Neural cell (in vitro differentiated cells): ENCODE measurements at regions not wholly inside any gene's neighbourhood (a gene's known extent, or its start where the extent isn't known, plus 50 kb on each side); places are given as distances from the start of the nearest gene placed in this dataset.

ENCODE experiments used
- H2AFZ ChIP-seq: fragments of 200-600, 300-800 bp; sonication (generic), shearing (Covaris generic); 2 replicates; pipeline ENCODE4 v1.6.0; 2014; ENCODE audit warnings: low read depth, mild to moderate bottlenecking, antibody characterized with exemption, low read length, moderate library complexity
- H3F3A ChIP-seq: fragments of 200-600 bp; shearing (Covaris generic); 2 replicates; pipeline ENCODE4 v1.6.1; 2016; ENCODE audit warnings: mild to moderate bottlenecking, moderate library complexity, mixed read lengths, antibody characterized with exemption, low read length; ENCODE audit not compliant: insufficient read depth, poor library complexity, severe bottlenecking
- H3K27ac ChIP-seq: fragments of 200-600, 300-800 bp; sonication (generic), shearing (Covaris generic); 2 replicates; pipeline ENCODE4 v1.5.1; 2014; ENCODE audit warnings: mild to moderate bottlenecking, low read length, moderate library complexity
- H3K27me3 ChIP-seq: fragments of 300-800, 200-600 bp; sonication (generic), shearing (Covaris generic); 2 replicates; pipeline ENCODE4 v1.6.0; 2014; ENCODE audit warnings: mild to moderate bottlenecking, low read depth, low read length, moderate library complexity; ENCODE audit not compliant: insufficient read depth
- H3K36me3 ChIP-seq: fragments of 300-800, 200-600 bp; sonication (generic), shearing (Covaris generic); 2 replicates; pipeline ENCODE4 v1.5.1; 2014; ENCODE audit warnings: mild to moderate bottlenecking, antibody characterized with exemption, low read length, moderate library complexity; ENCODE audit not compliant: insufficient read depth
- H3K4me2 ChIP-seq: fragments of 300-800, 200-600 bp; sonication (generic), shearing (Covaris generic); 2 replicates; pipeline ENCODE4 v1.6.0; 2014; ENCODE audit warnings: mild to moderate bottlenecking, low read length
- H3K4me3 ChIP-seq: fragments of 300-800, 200-600 bp; sonication (generic), shearing (Covaris generic); 2 replicates; pipeline ENCODE4 v1.5.1; 2014; ENCODE audit warnings: mild to moderate bottlenecking, low read length, moderate library complexity
- H3K79me2 ChIP-seq: fragments of 200-600 bp; shearing (Covaris generic); replicated peaks from 2 replicates; pipeline ENCODE4 v1.6.0; 2014; ENCODE audit warnings: mild to moderate bottlenecking, low read length, moderate library complexity; ENCODE audit not compliant: insufficient read depth
- H3K9ac ChIP-seq: fragments of 300-800, 200-600 bp; sonication (generic), shearing (Covaris generic); 2 replicates; pipeline ENCODE4 v1.6.1; 2016; ENCODE audit warnings: mild to moderate bottlenecking, low read length, mixed read lengths
- H3K9me2 ChIP-seq: fragments of 200-600 bp; shearing (Covaris generic); 2 replicates; pipeline ENCODE4 v1.6.1; 2016; ENCODE audit warnings: mild to moderate bottlenecking, low read length, mixed read lengths; ENCODE audit not compliant: insufficient read depth
- H3K9me3 ChIP-seq: fragments of 200-600, 300-800 bp; sonication (generic), shearing (Covaris generic); 2 replicates; pipeline ENCODE4 v1.6.1; 2016; ENCODE audit warnings: mild to moderate bottlenecking, mixed run types, low read length, moderate library complexity, mixed read lengths
- H4K20me1 ChIP-seq: fragments of 200-600 bp; shearing (Covaris generic); 2 replicates; pipeline ENCODE4 v1.6.1; 2016; ENCODE audit warnings: mild to moderate bottlenecking, mixed run types; ENCODE audit not compliant: insufficient read depth
- EP300 ChIP-seq: fragments of 450-650 bp; conservative IDR thresholded peaks from 2 replicates; pipeline ENCODE4 v1.6.1; 2014; ENCODE audit warnings: antibody characterized with exemption, mild to moderate bottlenecking, moderate library complexity; ENCODE audit not compliant: poor library complexity, severe bottlenecking
- EZH2 ChIP-seq: fragments of 200-600, 300-800 bp; shearing (Covaris generic), sonication (generic); IDR thresholded peaks from 2 replicates; pipeline ENCODE4 v1.6.1; 2014; ENCODE audit warnings: antibody characterized with exemption, low read length, borderline replicate concordance, mild to moderate bottlenecking; ENCODE audit not compliant: insufficient read depth, poor library complexity, severe bottlenecking
- MXI1 ChIP-seq: fragments of 450-650 bp; conservative IDR thresholded peaks from 2 replicates; pipeline ENCODE4 v1.6.1; 2014; ENCODE audit warnings: antibody characterized with exemption, mild to moderate bottlenecking; ENCODE audit not compliant: poor library complexity, severe bottlenecking
- POLR2AphosphoS5 ChIP-seq: IDR thresholded peaks from 2 replicates; pipeline ENCODE4 v1.6.1; 2012
- RAD21 ChIP-seq: fragments of 450-650 bp; conservative IDR thresholded peaks from 2 replicates; pipeline ENCODE4 v1.6.1; 2014; ENCODE audit warnings: antibody characterized with exemption, mild to moderate bottlenecking, moderate library complexity
- REST ChIP-seq: IDR thresholded peaks from 2 replicates; pipeline ENCODE4 v1.6.1; 2012; ENCODE audit warnings: borderline replicate concordance
- SMC3 ChIP-seq: fragments of 450-650 bp; conservative IDR thresholded peaks from 2 replicates; pipeline ENCODE4 v1.6.1; 2014; ENCODE audit warnings: antibody characterized with exemption, mild to moderate bottlenecking, moderate library complexity; ENCODE audit not compliant: poor library complexity
- TAF1 ChIP-seq: IDR thresholded peaks from 2 replicates; pipeline ENCODE4 v1.6.1; 2012; ENCODE audit warnings: low read depth
- TF ChIP-seq, protein P1 (sequence below): fragments of 450-650 bp; IDR thresholded peaks from 2 replicates; pipeline ENCODE4 v1.5.1; 2014; ENCODE audit warnings: antibody characterized with exemption, mild to moderate bottlenecking, moderate library complexity; ENCODE audit not compliant: poor library complexity, severe bottlenecking

- no peaks in the 10 kb centered on the region for H4K20me1 ChIP-seq
- no peak for TF ChIP-seq EZH2
- no peak for TF ChIP-seq MXI1
- no peak for TF ChIP-seq TAF1
- no peak for TF ChIP-seq SMC3
- TF ChIP-seq RAD21, result no peak
- TF ChIP-seq, protein P1, sequence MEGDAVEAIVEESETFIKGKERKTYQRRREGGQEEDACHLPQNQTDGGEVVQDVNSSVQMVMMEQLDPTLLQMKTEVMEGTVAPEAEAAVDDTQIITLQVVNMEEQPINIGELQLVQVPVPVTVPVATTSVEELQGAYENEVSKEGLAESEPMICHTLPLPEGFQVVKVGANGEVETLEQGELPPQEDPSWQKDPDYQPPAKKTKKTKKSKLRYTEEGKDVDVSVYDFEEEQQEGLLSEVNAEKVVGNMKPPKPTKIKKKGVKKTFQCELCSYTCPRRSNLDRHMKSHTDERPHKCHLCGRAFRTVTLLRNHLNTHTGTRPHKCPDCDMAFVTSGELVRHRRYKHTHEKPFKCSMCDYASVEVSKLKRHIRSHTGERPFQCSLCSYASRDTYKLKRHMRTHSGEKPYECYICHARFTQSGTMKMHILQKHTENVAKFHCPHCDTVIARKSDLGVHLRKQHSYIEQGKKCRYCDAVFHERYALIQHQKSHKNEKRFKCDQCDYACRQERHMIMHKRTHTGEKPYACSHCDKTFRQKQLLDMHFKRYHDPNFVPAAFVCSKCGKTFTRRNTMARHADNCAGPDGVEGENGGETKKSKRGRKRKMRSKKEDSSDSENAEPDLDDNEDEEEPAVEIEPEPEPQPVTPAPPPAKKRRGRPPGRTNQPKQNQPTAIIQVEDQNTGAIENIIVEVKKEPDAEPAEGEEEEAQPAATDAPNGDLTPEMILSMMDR, result no peak
- TF ChIP-seq POLR2AphosphoS5, result no peak
- TF ChIP-seq REST, result no peak
- no peak for TF ChIP-seq EP300
- no peaks in the 10 kb centered on the region for H3K79me2 ChIP-seq
Measured at GRCh38 chr13:84187626-84188025, 305.4 kb upstream of the SLITRK1 start.

DNA sequence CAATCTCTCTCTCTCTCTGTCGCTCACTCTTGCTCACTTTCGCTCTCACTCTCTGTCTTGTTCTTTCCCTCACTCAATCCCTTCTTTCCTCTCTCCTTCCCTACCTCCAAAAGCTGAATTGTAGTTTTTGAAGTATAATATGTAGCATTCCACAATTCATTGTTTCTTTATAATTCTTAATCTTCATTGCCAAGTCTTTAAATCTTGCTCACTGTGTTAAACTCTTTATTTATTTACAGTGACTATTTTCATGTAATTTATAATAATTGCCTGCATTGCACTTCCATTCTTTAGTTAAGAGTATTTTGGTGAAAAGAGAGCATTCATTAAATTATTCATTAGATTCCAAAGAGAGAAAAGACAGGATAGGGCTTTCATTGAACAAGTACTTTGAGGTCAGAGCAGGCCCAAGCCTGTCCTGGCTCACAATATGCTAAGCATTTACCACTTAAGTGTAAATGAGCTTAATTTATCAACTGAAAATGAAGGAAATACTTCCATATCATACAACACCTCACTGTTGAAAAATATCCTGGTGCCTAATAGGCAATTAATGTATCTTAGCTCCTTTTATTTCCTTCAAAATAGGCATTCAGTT lies 257.4 kb upstream of the SLITRK1 start:
- Histone ChIP-seq H3F3A (no peaks in the 10 kb centered on the region), H3K79me2 (no peaks in the 10 kb centered on the region), H4K20me1 (no peaks in the 10 kb centered on the region), H3K4me3 (no peak overlapping the region), H3K27me3 (no peaks in the 10 kb centered on the region), H3K27ac (no peak overlapping the region), H2AFZ (no peak overlapping the region), H3K4me2 (no peak overlapping the region), H3K9me2 (no peaks in the 10 kb centered on the region), H3K36me3 (no peaks in the 10 kb centered on the region), H3K9me3 (no peaks in the 10 kb centered on the region), H3K9ac (no peak overlapping the region)
- TF ChIP-seq SMC3 (no peak), TAF1 (no peak), REST (no peak), RAD21 (no peak), POLR2AphosphoS5 (no peak)
- TF ChIP-seq, protein P1, result no peak

More at GRCh38 chr13:84187626-84188025, 305.4 kb upstream of the SLITRK1 start:
- H3K9me2 ChIP-seq, result no peaks in the 10 kb centered on the region
- no peak overlapping the region for H3K9ac ChIP-seq
- H3K9me3 ChIP-seq, result no peaks in the 10 kb centered on the region
- H3K27me3 ChIP-seq, result no peaks in the 10 kb centered on the region
- no peak overlapping the region for H3K4me3 ChIP-seq
- H3K4me2 ChIP-seq, result no peak overlapping the region
- H3K27ac ChIP-seq, result no peak overlapping the region
- H2AFZ ChIP-seq, result no peak overlapping the region
- H3K36me3 ChIP-seq, result no peaks in the 10 kb centered on the region
- no peaks in the 10 kb centered on the region for H3F3A ChIP-seq
